Trophoblast cell (in vitro differentiated cells and primary cell): ENCODE measurements at regions not wholly inside any gene's neighbourhood (a gene's known extent, or its start where the extent isn't known, plus 50 kb on each side); places are given as distances from the start of the nearest gene placed in this dataset.

Experiments
- DNase-seq, 2 donors: peaks; one replicate each; pipeline ENCODE4 v3.0.0-alpha.2; 2016
- H2AFZ ChIP-seq: 2 replicates; pipeline ENCODE4 v1.6.1; 2013; ENCODE audit warnings: low read length, moderate library complexity, mild to moderate bottlenecking; ENCODE audit not compliant: insufficient read depth, poor library complexity
- H2AK5ac ChIP-seq: 2 replicates; pipeline ENCODE4 v1.6.1; 2013; ENCODE audit warnings: mild to moderate bottlenecking, low read length
- H2BK120ac ChIP-seq: 2 replicates; pipeline ENCODE4 v1.6.1; 2013; ENCODE audit warnings: low read length, mild to moderate bottlenecking, moderate library complexity; ENCODE audit not compliant: insufficient read depth, poor library complexity
- H2BK12ac ChIP-seq: 2 replicates; pipeline ENCODE4 v1.6.1; 2013; ENCODE audit warnings: mild to moderate bottlenecking, low read length, moderate library complexity
- H2BK5ac ChIP-seq: 2 replicates; pipeline ENCODE4 v1.6.1; 2013; ENCODE audit warnings: low read length, low read depth, moderate library complexity, mild to moderate bottlenecking; ENCODE audit not compliant: poor library complexity
- H3K14ac ChIP-seq: 2 replicates; pipeline ENCODE4 v1.6.1; 2013; ENCODE audit warnings: mild to moderate bottlenecking, low read length
- H3K18ac ChIP-seq: 2 replicates; pipeline ENCODE4 v1.6.1; 2013; ENCODE audit warnings: mild to moderate bottlenecking, low read length
- H3K23ac ChIP-seq: 2 replicates; pipeline ENCODE4 v1.6.1; 2013; ENCODE audit warnings: low read length
- H3K27ac ChIP-seq: 2 replicates; pipeline ENCODE4 v1.5.1; 2013; ENCODE audit warnings: low read depth, mild to moderate bottlenecking, inconsistent platforms, low read length, moderate library complexity
- H3K27me3 ChIP-seq: 2 replicates; pipeline ENCODE4 v1.6.1; 2013; ENCODE audit warnings: inconsistent platforms, mild to moderate bottlenecking, low read length, moderate library complexity; ENCODE audit not compliant: insufficient read depth
- H3K36me3 ChIP-seq, 2 experiments: 1 replicate in 1 of 2; 2 replicates in 1 of 2; pipeline ENCODE4 v1.6.1; 2013; ENCODE audit warnings: low read length in 2 of 2, mild to moderate bottlenecking in 2 of 2, moderate library complexity in 1 of 2; ENCODE audit not compliant: insufficient read depth in 2 of 2, control insufficient read depth in 1 of 2
- H3K4ac ChIP-seq: 2 replicates; pipeline ENCODE4 v1.6.1; 2013; ENCODE audit warnings: low read depth, mild to moderate bottlenecking, low read length, moderate library complexity
- H3K4me1 ChIP-seq, 2 experiments: 1 replicate in 1 of 2; 2 replicates in 1 of 2; pipeline ENCODE4 v1.6.1; 2013; ENCODE audit warnings: low read length in 2 of 2, mild to moderate bottlenecking in 2 of 2, moderate library complexity in 1 of 2; ENCODE audit not compliant: insufficient read depth in 2 of 2, control insufficient read depth in 1 of 2
- H3K4me2 ChIP-seq: 2 replicates; pipeline ENCODE4 v1.6.1; 2013; ENCODE audit warnings: inconsistent platforms, mild to moderate bottlenecking, low read length, moderate library complexity
- H3K4me3 ChIP-seq: 2 replicates; pipeline ENCODE4 v1.5.1; 2013; ENCODE audit warnings: mild to moderate bottlenecking, low read depth, low read length, inconsistent platforms
- H3K79me1 ChIP-seq: one replicate; pipeline ENCODE4 v1.6.1; 2013; ENCODE audit warnings: low read length
- H3K79me2 ChIP-seq: 2 replicates; pipeline ENCODE4 v1.6.1; 2013; ENCODE audit warnings: low read length, mild to moderate bottlenecking; ENCODE audit not compliant: control insufficient read depth, insufficient read depth, poor library complexity
- H3K9ac ChIP-seq: 2 replicates; pipeline ENCODE4 v1.6.1; 2013; ENCODE audit warnings: mild to moderate bottlenecking, low read length
- H3K9me3 ChIP-seq: 2 replicates; pipeline ENCODE4 v1.6.1; 2013; ENCODE audit warnings: low read depth, mild to moderate bottlenecking, control low read depth, inconsistent platforms, low read length; ENCODE audit not compliant: insufficient read depth
- H4K12ac ChIP-seq: 2 replicates; pipeline ENCODE4 v1.6.1; 2013; ENCODE audit warnings: low read depth, mild to moderate bottlenecking, low read length, moderate library complexity
- H4K8ac ChIP-seq: 2 replicates; pipeline ENCODE4 v1.6.1; 2013; ENCODE audit warnings: low read depth, mild to moderate bottlenecking, low read length, moderate library complexity
- H4K91ac ChIP-seq: one replicate; pipeline ENCODE4 v1.6.1; 2013; ENCODE audit warnings: low read depth, mild to moderate bottlenecking, low read length, moderate library complexity
- WGBS: extraction: QIAGEN DNeasy Blood & Tissue Kit; methylation state at CpG from one replicate; pipeline ENCODE4 v1.1.7; 2013; ENCODE audit warnings: missing lambda C conversion rate; ENCODE audit not compliant: insufficient read length, insufficient coverage; ENCODE audit errors: extremely low coverage; 5-methylcytosine and 5-hydroxymethylcytosine counted together

- H3K18ac ChIP-seq, result no peak overlapping the region
- H2BK5ac ChIP-seq, result no peak overlapping the region
- no peaks in the 10 kb centered on the region for H3K27me3 ChIP-seq
- H2AFZ ChIP-seq, result no peak overlapping the region
- no peaks in the 10 kb centered on the region for H3K4me1 ChIP-seq
- H3K4ac ChIP-seq, result no peak overlapping the region
- H3K9me3 ChIP-seq, result no peaks in the 10 kb centered on the region
- H3K79me1 ChIP-seq, result no peaks in the 10 kb centered on the region
- H2BK12ac ChIP-seq, result no peak overlapping the region
- no peak for DNase-seq
- H3K79me2 ChIP-seq, result no peaks in the 10 kb centered on the region
- no peak overlapping the region for H4K8ac ChIP-seq
- WGBS, result no CpG with 5 or more reads among the region's 2 CpGs
- no peak overlapping the region for H2BK120ac ChIP-seq
- H3K23ac ChIP-seq, result no peak overlapping the region
- H4K91ac ChIP-seq, result no peak overlapping the region
- H3K4me2 ChIP-seq, result no peak overlapping the region
- no peak overlapping the region for H2AK5ac ChIP-seq
- no peak overlapping the region for H3K14ac ChIP-seq
- no peak overlapping the region for H3K9ac ChIP-seq
- H4K12ac ChIP-seq, result no peak overlapping the region
- H3K36me3 ChIP-seq, result no peaks in the 10 kb centered on the region
- H3K27ac ChIP-seq, result no peak overlapping the region
- H3K4me3 ChIP-seq, result no peak overlapping the region
These were observed 992.7 kb downstream of the NTRK3 start for GRCh38 chr15:87263871-87264270.

- no peaks in the 10 kb centered on the region for H3K9me3 ChIP-seq
- no peak overlapping the region for H3K4me2 ChIP-seq
- no peak overlapping the region for H3K18ac ChIP-seq
- H2BK120ac ChIP-seq, result no peak overlapping the region
- no peak overlapping the region for H3K14ac ChIP-seq
- no peaks in the 10 kb centered on the region for H3K27me3 ChIP-seq
- H2AK5ac ChIP-seq, result no peak overlapping the region
- no peaks in the 10 kb centered on the region for H3K79me1 ChIP-seq
- H3K79me2 ChIP-seq, result no peaks in the 10 kb centered on the region
- no peaks in the 10 kb centered on the region for H3K36me3 ChIP-seq
- no peak overlapping the region for H4K12ac ChIP-seq
- H4K8ac ChIP-seq, result no peak overlapping the region
- H2BK5ac ChIP-seq, result no peak overlapping the region
- H3K27ac ChIP-seq, result no peak overlapping the region
- H3K4ac ChIP-seq, result no peak overlapping the region
- H3K23ac ChIP-seq, result no peak overlapping the region
- no peak overlapping the region for H3K9ac ChIP-seq
- no peaks in the 10 kb centered on the region for H3K4me1 ChIP-seq
- H4K91ac ChIP-seq, result no peak overlapping the region
- no peak overlapping the region for H2BK12ac ChIP-seq
- no peak overlapping the region for H2AFZ ChIP-seq
- peak in 1 of 2 donors; percentile 30 for DNase-seq
- no peak overlapping the region for H3K4me3 ChIP-seq
These were observed 993.2 kb downstream of the NTRK3 start for GRCh38 chr15:87263296-87263695.

GRCh38 chr15:87245592-87245991, 1010.9 kb downstream of the NTRK3 start:
- H3K9me3 ChIP-seq, result no peaks in the 10 kb centered on the region
- no CpG with 5 or more reads among the region's 5 CpGs for WGBS
- H3K4me2 ChIP-seq, result no peak overlapping the region
- no peak overlapping the region for H3K18ac ChIP-seq
- no peak overlapping the region for H3K23ac ChIP-seq
- no peak overlapping the region for H4K91ac ChIP-seq
- no peak overlapping the region for H3K14ac ChIP-seq
- H3K27me3 ChIP-seq, result no peaks in the 10 kb centered on the region
- no peak overlapping the region for H2AFZ ChIP-seq
- H3K36me3 ChIP-seq, result no peaks in the 10 kb centered on the region
- no peaks in the 10 kb centered on the region for H3K4me1 ChIP-seq
- H4K8ac ChIP-seq, result no peak overlapping the region
- no peak overlapping the region for H3K27ac ChIP-seq
- H3K79me1 ChIP-seq, result no peaks in the 10 kb centered on the region
- no peaks in the 10 kb centered on the region for H3K79me2 ChIP-seq
- no peak for DNase-seq
- no peak overlapping the region for H3K9ac ChIP-seq
- H2BK120ac ChIP-seq, result no peak overlapping the region
- H3K4me3 ChIP-seq, result no peak overlapping the region
- H2BK12ac ChIP-seq, result no peak overlapping the region
- H2AK5ac ChIP-seq, result no peak overlapping the region
- no peak overlapping the region for H3K4ac ChIP-seq
- no peak overlapping the region for H4K12ac ChIP-seq
- H2BK5ac ChIP-seq, result no peak overlapping the region

GRCh38 chr15:87243474-87243873, 1013.1 kb downstream of the NTRK3 start:
- no peak overlapping the region for H3K23ac ChIP-seq

More at GRCh38 chr15:87243474-87243873, 1013.1 kb downstream of the NTRK3 start:
- no peaks in the 10 kb centered on the region for H3K4me1 ChIP-seq
- no peaks in the 10 kb centered on the region for H3K79me2 ChIP-seq
- no peak overlapping the region for H3K9ac ChIP-seq
- no peak overlapping the region for H3K4me2 ChIP-seq
- H3K9me3 ChIP-seq, result no peaks in the 10 kb centered on the region
- no peak overlapping the region for H4K91ac ChIP-seq
- H3K79me1 ChIP-seq, result no peaks in the 10 kb centered on the region
- no peak overlapping the region for H3K27ac ChIP-seq
- no peaks in the 10 kb centered on the region for H3K27me3 ChIP-seq
- H4K12ac ChIP-seq, result no peak overlapping the region
- no peak overlapping the region for H2AFZ ChIP-seq
- H3K36me3 ChIP-seq, result no peaks in the 10 kb centered on the region
- no peak overlapping the region for H4K8ac ChIP-seq
- H2BK12ac ChIP-seq, result no peak overlapping the region
- no peak overlapping the region for H2BK5ac ChIP-seq
- H3K4me3 ChIP-seq, result no peak overlapping the region
- H2BK120ac ChIP-seq, result no peak overlapping the region
- no peak overlapping the region for H3K18ac ChIP-seq
- no peak overlapping the region for H3K14ac ChIP-seq
- H2AK5ac ChIP-seq, result no peak overlapping the region
- no peak for DNase-seq
- H3K4ac ChIP-seq, result no peak overlapping the region
